WTC11 (cell line): ENCODE measurements at regions not wholly inside any gene's neighbourhood (a gene's known extent, or its start where the extent isn't known, plus 50 kb on each side); places are given as distances from the start of the nearest gene placed in this dataset.

Experiments
- ATAC-seq: fragments of 200-7000 bp; cut with Tn5 transposase; 2 replicates; pipeline ENCODE4 v1.10.0; 2021; ENCODE audit warnings: mild to moderate bottlenecking, moderate library complexity
- CTCF ChIA-PET: fragments of 300-600 bp; sonication (Branson Sonifier 250); formaldehyde crosslinking; loops from one replicate; lab custom pipeline; 2021; ENCODE audit warnings: antibody characterized with exemption; lab: Charles Lee
- POLR2A ChIA-PET: fragments of 350-600 bp; sonication (Branson Sonifier 250); formaldehyde crosslinking; loops from one replicate; lab custom pipeline; 2021; ENCODE audit warnings: antibody characterized with exemption; lab: Charles Lee
- DNase-seq: peaks from one replicate; pipeline ENCODE4 v3.0.0; 2021; ENCODE audit warnings: low spot score
- H3K27ac Mint-ChIP-seq: 2 replicates; pipeline ENCODE4 v1.8.0; 2021; ENCODE audit warnings: mixed read lengths
- H3K27me3 Mint-ChIP-seq: 2 replicates; pipeline ENCODE4 v1.8.0; 2021; ENCODE audit warnings: low read depth, mild to moderate bottlenecking, moderate library complexity, mixed read lengths
- H3K36me3 Mint-ChIP-seq: 2 replicates; pipeline ENCODE4 v1.8.0; 2021; ENCODE audit warnings: mixed read lengths
- H3K4me1 Mint-ChIP-seq: 2 replicates; pipeline ENCODE4 v1.8.0; 2022; ENCODE audit warnings: mixed read lengths
- H3K4me3 Mint-ChIP-seq: 2 replicates; pipeline ENCODE4 v1.8.0; 2021; ENCODE audit warnings: mild to moderate bottlenecking, moderate library complexity, mixed read lengths
- H3K9me3 Mint-ChIP-seq: 2 replicates; pipeline ENCODE4 v1.8.0; 2021; ENCODE audit warnings: mixed read lengths
- AR ChIP-seq: fragments of 250-450 bp; sonication (Bioruptor Pico); IDR thresholded peaks from 2 replicates; pipeline ENCODE4 v1.9.0; 2021; ENCODE audit warnings: mild to moderate bottlenecking
- ATF1 ChIP-seq: sonication (generic); formaldehyde crosslinking; IDR thresholded peaks from 2 replicates; pipeline ENCODE4 v1.8.1; 2023; ENCODE audit warnings: mild to moderate bottlenecking, moderate library complexity, missing genetic modification reagents
- CREB1 ChIP-seq: sonication (generic); formaldehyde crosslinking; IDR thresholded peaks from 2 replicates; pipeline ENCODE4 v1.8.0; 2023; ENCODE audit warnings: mild to moderate bottlenecking, missing genetic modification reagents
- ELF4 ChIP-seq: sonication (generic); formaldehyde crosslinking; IDR thresholded peaks from 2 replicates; pipeline ENCODE4 v1.8.1; 2022; ENCODE audit warnings: low read depth, mild to moderate bottlenecking, moderate library complexity, missing genetic modification reagents
- EMX1 ChIP-seq: fragments of 250-450 bp; sonication (Bioruptor Pico); IDR thresholded peaks from 2 replicates; pipeline ENCODE4 v1.8.0; 2021; ENCODE audit warnings: mild to moderate bottlenecking
- GTF2I ChIP-seq: fragments of 250-450 bp; sonication (Bioruptor Pico); conservative IDR thresholded peaks from 2 replicates; pipeline ENCODE4 v1.4.0; 2021; ENCODE audit warnings: mild to moderate bottlenecking
- HMGA2 ChIP-seq: fragments of 250-450 bp; sonication (Bioruptor Pico); IDR thresholded peaks from 2 replicates; pipeline ENCODE4 v1.4.0; 2021; ENCODE audit warnings: mild to moderate bottlenecking, moderate library complexity
- SOX15 ChIP-seq: fragments of 250-450 bp; sonication (Bioruptor Pico); IDR thresholded peaks from 2 replicates; pipeline ENCODE4 v1.9.0; 2021; ENCODE audit warnings: mild to moderate bottlenecking
- TCF7 ChIP-seq: sonication (generic); formaldehyde crosslinking; IDR thresholded peaks from 2 replicates; pipeline ENCODE4 v1.8.0; 2022; ENCODE audit warnings: mild to moderate bottlenecking, low read depth, missing genetic modification reagents, moderate library complexity
- TEAD1 ChIP-seq: sonication (generic); formaldehyde crosslinking; IDR thresholded peaks from 2 replicates; pipeline ENCODE4 v1.8.0; 2022; ENCODE audit warnings: mild to moderate bottlenecking, missing genetic modification reagents
- TF ChIP-seq, protein P1 (sequence below): sonication (generic); formaldehyde crosslinking; IDR thresholded peaks from 2 replicates; pipeline ENCODE4 v1.8.1; 2022; ENCODE audit warnings: low read depth, mild to moderate bottlenecking, moderate library complexity, missing genetic modification reagents, borderline replicate concordance
- TF ChIP-seq, protein P2 (sequence below): sonication (generic); formaldehyde crosslinking; IDR thresholded peaks from 2 replicates; pipeline ENCODE4 v1.8.0; 2022; ENCODE audit warnings: mild to moderate bottlenecking, missing genetic modification reagents
- TF ChIP-seq, protein P3 (sequence below): sonication (generic); formaldehyde crosslinking; IDR thresholded peaks from 2 replicates; pipeline ENCODE4 v1.8.0; 2022; ENCODE audit warnings: mild to moderate bottlenecking, missing genetic modification reagents
- TF ChIP-seq, protein P4 (sequence below): sonication (generic); formaldehyde crosslinking; IDR thresholded peaks from 2 replicates; pipeline ENCODE4 v1.8.1; 2022; ENCODE audit warnings: missing genetic modification reagents, borderline replicate concordance

GRCh38 chr3:111311126-111311525 is 230.9 kb upstream of the CD96 start:
- DNase-seq (no peak), ATAC-seq (no peak)
- H3K9me3 Mint-ChIP-seq, result no peaks in the 10 kb centered on the region
- CTCF ChIA-PET, result no interaction called here
- H3K4me3 Mint-ChIP-seq, result no peak overlapping the region
- POLR2A ChIA-PET, result no interaction called here
- peaks cover 3% of the 10 kb centered on the region for H3K4me1 Mint-ChIP-seq
- no peaks in the 10 kb centered on the region; the same call in 1 of the 2 replicates for H3K27me3 Mint-ChIP-seq
- H3K27ac Mint-ChIP-seq, result no peak overlapping the region
- TF ChIP-seq, protein P1, sequence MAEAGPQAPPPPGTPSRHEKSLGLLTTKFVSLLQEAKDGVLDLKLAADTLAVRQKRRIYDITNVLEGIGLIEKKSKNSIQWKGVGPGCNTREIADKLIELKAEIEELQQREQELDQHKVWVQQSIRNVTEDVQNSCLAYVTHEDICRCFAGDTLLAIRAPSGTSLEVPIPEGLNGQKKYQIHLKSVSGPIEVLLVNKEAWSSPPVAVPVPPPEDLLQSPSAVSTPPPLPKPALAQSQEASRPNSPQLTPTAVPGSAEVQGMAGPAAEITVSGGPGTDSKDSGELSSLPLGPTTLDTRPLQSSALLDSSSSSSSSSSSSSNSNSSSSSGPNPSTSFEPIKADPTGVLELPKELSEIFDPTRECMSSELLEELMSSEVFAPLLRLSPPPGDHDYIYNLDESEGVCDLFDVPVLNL (CRISPR knock-in tag), result no peak
- TF ChIP-seq EMX1 (CRISPR knock-in tag), result no peak
- no peaks in the 10 kb centered on the region for H3K36me3 Mint-ChIP-seq

GRCh38 chr3:111311709-111312235 is 230.2 kb upstream of the CD96 start:
- CTCF ChIA-PET, result no interaction called here
- Mint-ChIP-seq H3K4me3 (no peak overlapping the region), H3K4me1 (peaks cover 3% of the 10 kb centered on the region), H3K36me3 (no peaks in the 10 kb centered on the region), H3K27me3 (no peaks in the 10 kb centered on the region; the same call in 1 of the 2 replicates), H3K9me3 (no peaks in the 10 kb centered on the region), H3K27ac (no peak overlapping the region)
- DNase-seq (no peak), ATAC-seq (no peak)
- POLR2A ChIA-PET, result no interaction called here
- TF ChIP-seq CREB1 (no peak), AR (CRISPR knock-in tag) (no peak), ATF1 (no peak)
- TF ChIP-seq, protein P2, sequence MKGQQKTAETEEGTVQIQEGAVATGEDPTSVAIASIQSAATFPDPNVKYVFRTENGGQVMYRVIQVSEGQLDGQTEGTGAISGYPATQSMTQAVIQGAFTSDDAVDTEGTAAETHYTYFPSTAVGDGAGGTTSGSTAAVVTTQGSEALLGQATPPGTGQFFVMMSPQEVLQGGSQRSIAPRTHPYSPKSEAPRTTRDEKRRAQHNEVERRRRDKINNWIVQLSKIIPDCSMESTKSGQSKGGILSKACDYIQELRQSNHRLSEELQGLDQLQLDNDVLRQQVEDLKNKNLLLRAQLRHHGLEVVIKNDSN (CRISPR knock-in tag), result no peak

GRCh38 chr3:111314181-111314873 is 227.7 kb upstream of the CD96 start:
- TF ChIP-seq HMGA2 (CRISPR knock-in tag) (no peak), SOX15 (no peak), GTF2I (CRISPR knock-in tag) (no peak)
- ChIA-PET POLR2A (no interaction called here), CTCF (no interaction called here)

DNA sequence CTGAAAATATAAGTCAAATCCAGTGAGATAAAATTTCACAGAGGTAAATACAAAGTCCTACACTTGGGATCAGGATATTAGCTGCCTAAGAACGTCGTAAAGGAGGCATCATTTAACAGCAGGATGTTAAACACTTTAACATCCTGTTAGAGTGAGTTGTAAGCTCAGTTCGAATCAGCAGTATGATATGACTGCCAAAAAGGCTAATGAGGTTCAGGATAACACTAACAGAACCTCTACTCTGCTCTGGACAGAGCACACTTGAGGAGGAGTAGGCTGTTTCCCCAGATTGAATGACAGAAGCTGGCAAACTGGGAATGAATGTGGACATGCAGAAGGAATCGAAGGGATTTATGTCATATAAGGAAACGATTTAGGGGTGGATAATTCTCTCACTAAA is 227.1 kb upstream of the CD96 start:
- H3K4me3 Mint-ChIP-seq, result no peak overlapping the region
- no peaks in the 10 kb centered on the region; the same call in 1 of the 2 replicates for H3K27me3 Mint-ChIP-seq
- ChIA-PET POLR2A (no interaction called here), CTCF (no interaction called here)
- peaks cover 3% of the 10 kb centered on the region for H3K4me1 Mint-ChIP-seq
- H3K9me3 Mint-ChIP-seq, result no peaks in the 10 kb centered on the region
- H3K27ac Mint-ChIP-seq, result no peak overlapping the region
- H3K36me3 Mint-ChIP-seq, result no peaks in the 10 kb centered on the region
- ATAC-seq, result no peak
- TF ChIP-seq, protein P3, sequence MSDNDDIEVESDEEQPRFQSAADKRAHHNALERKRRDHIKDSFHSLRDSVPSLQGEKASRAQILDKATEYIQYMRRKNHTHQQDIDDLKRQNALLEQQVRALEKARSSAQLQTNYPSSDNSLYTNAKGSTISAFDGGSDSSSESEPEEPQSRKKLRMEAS (CRISPR knock-in tag), result no peak
- TF ChIP-seq, protein P4, sequence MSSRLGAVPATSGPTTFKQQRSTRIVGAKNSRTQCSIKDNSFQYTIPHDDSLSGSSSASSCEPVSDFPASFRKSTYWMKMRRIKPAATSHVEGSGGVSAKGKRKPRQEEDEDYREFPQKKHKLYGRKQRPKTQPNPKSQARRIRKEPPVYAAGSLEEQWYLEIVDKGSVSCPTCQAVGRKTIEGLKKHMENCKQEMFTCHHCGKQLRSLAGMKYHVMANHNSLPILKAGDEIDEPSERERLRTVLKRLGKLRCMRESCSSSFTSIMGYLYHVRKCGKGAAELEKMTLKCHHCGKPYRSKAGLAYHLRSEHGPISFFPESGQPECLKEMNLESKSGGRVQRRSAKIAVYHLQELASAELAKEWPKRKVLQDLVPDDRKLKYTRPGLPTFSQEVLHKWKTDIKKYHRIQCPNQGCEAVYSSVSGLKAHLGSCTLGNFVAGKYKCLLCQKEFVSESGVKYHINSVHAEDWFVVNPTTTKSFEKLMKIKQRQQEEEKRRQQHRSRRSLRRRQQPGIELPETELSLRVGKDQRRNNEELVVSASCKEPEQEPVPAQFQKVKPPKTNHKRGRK, result no peak
- TF ChIP-seq ELF4 (CRISPR knock-in tag) (no peak), HMGA2 (CRISPR knock-in tag) (no peak), TCF7 (no peak), TEAD1 (CRISPR knock-in tag) (no peak)
- TF ChIP-seq, all 79 proteins: peak for 0
- no peak for DNase-seq

More at GRCh38 chr3:111314181-111314873, 227.7 kb upstream of the CD96 start:
- Mint-ChIP-seq H3K27me3 (no peaks in the 10 kb centered on the region; the same call in 1 of the 2 replicates), H3K4me3 (no peak overlapping the region), H3K9me3 (no peaks in the 10 kb centered on the region), H3K27ac (no peak overlapping the region), H3K36me3 (no peaks in the 10 kb centered on the region), H3K4me1 (peaks cover 3% of the 10 kb centered on the region)
- no peak for ATAC-seq
- DNase-seq, result no peak
